GM06990 (cell line): ENCODE measurements at regions not wholly inside any gene's neighbourhood (a gene's known extent, or its start where the extent isn't known, plus 50 kb on each side); places are given as distances from the start of the nearest gene placed in this dataset.

Experiments used
- DNase-seq: peaks from one replicate; pipeline ENCODE4 v3.0.0-alpha.2; 2011; ENCODE audit not compliant: insufficient read length; ENCODE audit errors: extremely low read depth
- H3K27me3 ChIP-seq: replicated peaks from 2 replicates; pipeline ENCODE4 v1.6.0; 2011; ENCODE audit warnings: low read length; ENCODE audit not compliant: control insufficient read depth, insufficient read depth
- H3K36me3 ChIP-seq: 2 replicates; pipeline ENCODE4 v1.5.1; 2011; ENCODE audit warnings: low read length; ENCODE audit not compliant: control insufficient read depth, insufficient read depth
- H3K4me3 ChIP-seq: replicated peaks from 2 replicates; pipeline ENCODE4 v1.5.1; 2011; ENCODE audit warnings: low read depth, mild to moderate bottlenecking, control low read depth, low read length
- CTCF ChIP-seq: IDR thresholded peaks from 2 replicates; pipeline ENCODE4 v1.5.1; 2011; ENCODE audit warnings: low read length, control low read depth, mild to moderate bottlenecking, inconsistent platforms; ENCODE audit not compliant: insufficient read depth, poor library complexity, severe bottlenecking

GRCh38 chr14:54294802-54295201 is 102.0 kb upstream of the CDKN3 start:
- no peak for TF ChIP-seq CTCF
- Histone ChIP-seq H3K4me3 (no peak overlapping the region), H3K36me3 (no peaks in the 10 kb centered on the region), H3K27me3 (no peaks in the 10 kb centered on the region)
- DNase-seq = no peak

GRCh38 chr14:54299410-54300363 is 97.1 kb upstream of the CDKN3 start:
- Histone ChIP-seq H3K4me3 (no peak overlapping the region), H3K36me3 (no peaks in the 10 kb centered on the region), H3K27me3 (no peaks in the 10 kb centered on the region)
- no peak for DNase-seq
- no peak for TF ChIP-seq CTCF

GRCh38 chr14:54300881-54301280 is 95.9 kb upstream of the CDKN3 start:
- no peaks in the 10 kb centered on the region for H3K27me3 ChIP-seq
- no peak overlapping the region for H3K4me3 ChIP-seq
- H3K36me3 ChIP-seq = no peaks in the 10 kb centered on the region
- DNase-seq = no peak
- no peak for TF ChIP-seq CTCF

- H3K36me3 ChIP-seq = no peaks in the 10 kb centered on the region
- no peak for DNase-seq
- H3K27me3 ChIP-seq = no peaks in the 10 kb centered on the region
- no peak overlapping the region for H3K4me3 ChIP-seq
- no peak for TF ChIP-seq CTCF
These were observed 95.4 kb upstream of the CDKN3 start for GRCh38 chr14:54301359-54301758.

GRCh38 chr14:54306806-54307205 is 90.0 kb upstream of the CDKN3 start:
- no peak overlapping the region for H3K4me3 ChIP-seq
- no peaks in the 10 kb centered on the region for H3K36me3 ChIP-seq
- DNase-seq = no peak
- TF ChIP-seq CTCF = no peak
- no peaks in the 10 kb centered on the region for H3K27me3 ChIP-seq

- DNase-seq = no peak
- no peak for TF ChIP-seq CTCF
- H3K27me3 ChIP-seq = no peaks in the 10 kb centered on the region
- H3K36me3 ChIP-seq = no peaks in the 10 kb centered on the region
- H3K4me3 ChIP-seq = no peak overlapping the region
These were observed 87.2 kb upstream of the CDKN3 start for GRCh38 chr14:54309615-54310014.
